SKM-1 (cell line): ENCODE measurements at regions not wholly inside any gene's neighbourhood (a gene's known extent, or its start where the extent isn't known, plus 50 kb on each side); places are given as distances from the start of the nearest gene placed in this dataset.

ENCODE experiments used
- DNase-seq: peaks from one replicate; lab custom pipeline; 2025; ENCODE audit not compliant: unreplicated experiment; lab: John Stamatoyannopoulos, UW

- no peak for DNase-seq
Observed at GRCh38 chr2:126748188-126748760, 92.3 kb downstream of the GYPC start.

- DNase-seq, result no peak
Observed at GRCh38 chr2:126748929-126749518, 93.1 kb downstream of the GYPC start.

- no peak for DNase-seq
Observed at GRCh38 chr2:126749537-126749936, 93.6 kb downstream of the GYPC start.

- DNase-seq, result no peak
Observed at GRCh38 chr2:126750506-126750905, 94.5 kb downstream of the GYPC start.

- DNase-seq, result no peak
Observed at GRCh38 chr2:126751477-126751876, 95.5 kb downstream of the GYPC start.

- DNase-seq, result no peak
Observed at GRCh38 chr2:126752876-126753275, 96.9 kb downstream of the GYPC start.

GRCh38 chr2:126753501-126754212 lies 97.7 kb downstream of the GYPC start:
- DNase-seq, result no peak

- no peak for DNase-seq
Observed at GRCh38 chr2:126754240-126755004, 98.5 kb downstream of the GYPC start.

- DNase-seq, result no peak
Observed at GRCh38 chr2:126756125-126756524, 100.2 kb downstream of the GYPC start.

DNA sequence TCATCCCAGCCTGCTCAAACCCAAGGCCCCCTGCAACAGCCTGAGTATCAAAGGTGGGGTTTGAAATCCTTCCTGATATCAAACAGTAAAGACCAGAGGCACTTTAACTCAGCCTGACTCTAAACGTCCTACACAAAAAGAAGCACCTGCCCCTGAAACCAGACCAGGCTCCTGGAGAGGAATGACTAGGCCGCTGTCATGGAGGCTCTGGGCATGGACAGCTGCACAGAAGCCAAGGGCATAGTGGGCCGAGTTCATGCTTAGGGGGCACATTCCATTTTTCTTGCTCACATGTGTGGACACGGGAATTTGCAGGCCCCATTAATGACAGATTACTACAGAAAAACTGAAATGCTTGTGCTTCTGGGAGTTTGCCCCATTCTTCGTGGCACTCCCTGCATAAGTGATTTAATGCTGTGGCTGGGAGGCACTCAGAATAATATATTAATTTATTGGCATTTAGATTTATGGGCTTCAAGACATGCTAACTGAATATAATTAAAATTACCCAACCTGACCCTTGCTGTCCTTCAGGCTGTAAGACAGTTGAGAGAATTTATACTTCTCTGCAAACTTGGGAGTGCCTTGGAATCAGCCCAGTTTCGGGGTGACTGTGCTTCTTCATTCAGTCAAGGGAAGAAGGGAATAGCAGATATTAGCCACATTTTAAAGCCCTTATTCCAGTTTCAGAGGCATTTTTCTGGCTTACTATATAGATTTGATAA lies 105.5 kb downstream of the GYPC start:
- DNase-seq, result no peak

DNA sequence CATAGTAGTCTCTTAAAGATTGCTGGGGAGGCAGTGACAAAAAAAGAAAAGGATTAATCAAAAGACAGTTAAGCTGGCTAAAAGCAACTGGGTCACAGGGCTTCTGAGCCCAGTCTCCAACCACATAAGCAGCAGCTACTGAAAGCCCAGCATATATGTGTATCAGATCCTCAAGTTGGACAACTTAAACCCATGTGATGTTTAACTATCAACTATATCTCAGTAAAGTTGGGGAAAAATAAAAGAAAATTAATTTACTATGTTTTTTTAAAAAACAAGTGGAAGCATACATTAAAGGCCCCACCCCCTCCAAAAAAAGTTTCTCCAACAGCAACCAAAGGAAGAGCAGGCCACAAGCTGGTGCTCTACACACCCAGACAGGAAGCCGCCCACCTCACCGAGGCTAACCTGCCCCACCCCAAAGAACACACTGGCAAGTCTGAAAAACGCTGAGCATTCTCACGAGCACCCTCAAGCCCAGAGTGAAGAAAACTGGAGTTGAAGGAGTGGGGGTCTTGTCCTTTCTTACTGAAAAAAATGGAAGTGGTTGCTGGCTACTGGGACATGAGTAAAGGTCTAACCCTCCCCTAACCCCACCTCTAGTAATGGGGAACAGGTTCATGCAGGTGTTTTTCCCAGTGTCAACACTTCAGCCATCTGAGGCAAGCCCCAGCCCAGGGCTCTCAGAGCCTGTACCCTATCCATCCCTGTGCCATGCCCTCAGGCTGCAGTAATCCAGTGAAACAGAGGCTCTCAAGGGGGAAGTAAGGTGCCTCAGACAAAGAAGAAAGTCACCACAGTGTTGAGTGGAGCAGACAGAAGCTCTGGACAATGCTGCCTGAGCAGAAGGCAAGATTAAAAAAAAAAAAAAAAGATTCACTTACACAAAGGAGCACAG lies 106.3 kb downstream of the GYPC start:
- no peak for DNase-seq

DNA sequence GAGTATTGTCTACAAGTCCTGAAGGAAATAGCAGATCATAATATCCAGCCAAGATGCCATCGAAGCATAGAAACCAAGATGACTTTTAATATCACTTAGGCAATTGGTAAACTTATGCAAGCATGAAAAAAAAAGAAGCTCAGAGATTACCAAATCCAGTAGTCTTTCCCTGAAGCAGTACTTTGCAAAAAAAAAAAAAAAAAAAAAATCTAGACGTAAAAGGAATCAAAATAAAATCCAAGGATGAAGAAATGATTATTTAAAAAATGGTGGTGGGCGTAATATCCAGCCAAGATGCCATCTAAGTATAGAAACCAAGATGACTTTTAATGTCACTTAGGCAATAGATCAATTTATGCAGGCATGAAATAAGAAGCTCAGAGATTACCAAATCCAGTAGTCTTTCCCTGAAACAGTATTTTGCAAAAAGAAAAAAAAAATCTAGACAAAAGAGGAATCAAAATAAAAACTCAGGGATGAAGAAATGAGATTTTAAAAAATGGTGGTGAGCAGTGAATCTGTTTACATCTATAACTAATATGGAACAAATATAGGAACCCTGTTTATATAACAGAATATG lies 108.8 kb downstream of the GYPC start:
- DNase-seq, result no peak

GRCh38 chr2:126765395-126765794 lies 109.4 kb downstream of the GYPC start:
- no peak for DNase-seq

GRCh38 chr2:126766295-126766968 lies 110.5 kb downstream of the GYPC start:
- no peak for DNase-seq

DNA sequence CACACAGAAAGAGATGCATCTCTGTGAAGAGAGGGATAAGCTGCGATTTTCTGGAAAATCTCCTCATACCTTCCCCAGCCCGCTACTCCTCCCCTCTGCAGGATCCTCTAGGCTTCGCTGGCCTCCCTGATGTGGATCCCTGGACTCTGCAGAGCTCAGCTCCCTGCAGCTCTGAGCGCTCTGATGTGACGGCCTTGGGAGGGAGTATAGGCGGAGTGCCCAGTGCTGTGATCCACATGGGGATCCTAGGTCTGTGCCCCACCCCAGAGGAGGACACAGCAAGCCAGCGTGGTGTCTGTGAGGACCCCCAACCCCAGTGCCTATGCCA lies 111.0 kb downstream of the GYPC start:
- no peak for DNase-seq

GRCh38 chr2:126769118-126769517 lies 113.2 kb downstream of the GYPC start:
- no peak for DNase-seq

DNA sequence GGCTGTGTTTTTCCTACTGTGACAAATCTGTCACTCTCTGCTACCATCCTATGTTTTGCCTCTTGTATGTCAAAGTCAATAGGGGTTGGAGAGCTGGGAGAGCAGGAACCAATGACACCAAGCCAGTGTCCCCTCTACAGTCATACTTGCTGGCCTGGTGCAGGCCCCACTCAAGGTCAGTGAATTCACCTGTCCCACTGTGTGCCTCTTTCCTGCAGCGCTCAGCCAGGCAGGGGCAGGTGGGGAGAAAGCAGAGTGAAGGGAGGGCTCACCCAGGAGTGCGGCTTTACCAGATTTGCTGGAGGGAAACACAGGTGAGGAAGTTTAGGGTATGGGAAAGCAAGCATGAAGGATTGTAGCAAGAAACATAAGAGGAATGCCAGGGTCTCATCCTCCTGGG lies 114.5 kb downstream of the GYPC start:
- DNase-seq, result no peak

DNA sequence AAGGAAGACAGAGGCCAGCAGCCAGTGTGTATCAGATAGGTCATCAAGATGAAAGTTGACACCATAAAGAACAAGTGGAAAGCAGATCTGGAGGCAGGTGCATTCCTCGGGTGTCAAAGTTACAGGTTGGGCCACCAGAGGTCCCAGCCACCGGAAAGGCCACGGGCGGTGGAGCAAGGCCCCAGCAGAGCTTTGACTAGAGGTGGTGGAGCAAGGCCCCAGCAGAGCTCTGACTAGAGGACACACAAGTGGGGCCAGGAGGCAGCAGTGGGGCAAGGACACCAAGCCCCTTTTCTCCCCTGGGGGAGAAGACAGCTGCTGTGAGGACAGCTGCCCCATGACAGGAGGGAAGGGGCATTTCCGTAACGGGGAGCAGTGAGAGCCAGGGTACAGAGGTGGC lies 115.1 kb downstream of the GYPC start:
- DNase-seq, result no peak

- no peak for DNase-seq
Observed at GRCh38 chr2:126771501-126772195, 115.7 kb downstream of the GYPC start.
